Activated CD4-positive, CD25-positive, alpha-beta regulatory T cell treated with anti-CD3 and anti-CD28 coated beads, Interleukin-2, amount 50 U/mL, for 24 hours (primary cell): ENCODE measurements at regions not wholly inside any gene's neighbourhood (a gene's known extent, or its start where the extent isn't known, plus 50 kb on each side); places are given as distances from the start of the nearest gene placed in this dataset.
"Not testable (repeated sequence)": the region's sequence is repeated elsewhere in the genome, so short reads cannot be mapped to it uniquely, and the experiment has no call there.

Experiments used
- ATAC-seq, 2 donors: fragments of 150-1000 bp; cut with Tn5 transposase; one replicate each; pipeline ENCODE4 v1.10.0; 2021; ENCODE audit warnings: mild to moderate bottlenecking in 1 of 2, moderate library complexity in 1 of 2

GRCh38 chr9:97096793-97097192 is 57.9 kb upstream of the CTSV start:
- ATAC-seq: no peak

GRCh38 chr9:97089361-97089760 is 50.4 kb upstream of the CTSV start:
- ATAC-seq: not testable (repeated sequence)
